ENCODE measurements at regions not wholly inside any gene's neighbourhood (a gene's known extent, or its start where the extent isn't known, plus 50 kb on each side); places are given as distances from the start of the nearest gene placed in this dataset.

- H4K91ac ChIP-seq (ENCODE audit: low read length), result no peak overlapping the region
- no peak overlapping the region for H3K4ac ChIP-seq (ENCODE audit: low read depth in 1 of 2, low read length in 2 of 2)
- no peak overlapping the region for H3K9ac ChIP-seq (ENCODE audit: low read length)
- no peaks in the 10 kb centered on the region for H3K27me3 ChIP-seq (ENCODE audit: control insufficient read depth in 1 of 2, insufficient read depth in 1 of 2, low read length in 2 of 2)
- peaks cover 3% of the 10 kb centered on the region for H3K9me3 ChIP-seq (ENCODE audit: control insufficient read depth, low read length)
- no peak for DNase-seq
- no peak overlapping the region for H2BK120ac ChIP-seq (ENCODE audit: low read depth, low read length)
- H3K4me3 ChIP-seq (ENCODE audit: insufficient read depth in 1 of 2, low read depth in 1 of 2, low read length in 2 of 2), result no peak overlapping the region
- H3K36me3 ChIP-seq (ENCODE audit: control insufficient read depth in 1 of 2, insufficient read depth in 2 of 2, low read depth in 1 of 2, low read length in 2 of 2), result no peaks in the 10 kb centered on the region
- no peak overlapping the region for H3K4me2 ChIP-seq (ENCODE audit: low read length, poor library complexity, severe bottlenecking)
- no peak overlapping the region for H4K8ac ChIP-seq (ENCODE audit: low read length)
- no peak overlapping the region for H2BK12ac ChIP-seq (ENCODE audit: low read length in 2 of 2)
- no peak overlapping the region for H3K27ac ChIP-seq (ENCODE audit: low read length, poor library complexity, severe bottlenecking)
- H2BK15ac ChIP-seq (ENCODE audit: low read depth, poor library complexity, severe bottlenecking), result no peak overlapping the region
- no peaks in the 10 kb centered on the region for H3K79me1 ChIP-seq (replicated peaks; ENCODE audit: low read length, poor library complexity, severe bottlenecking)
- no peak overlapping the region for H3K18ac ChIP-seq (ENCODE audit: low read depth in 1 of 2, low read length in 2 of 2)
- no peaks in the 10 kb centered on the region for H3K4me1 ChIP-seq (ENCODE audit: control insufficient read depth, insufficient read depth, low read depth, low read length)
- H2BK5ac ChIP-seq (ENCODE audit: low read depth, low read length, poor library complexity, severe bottlenecking), result no peak overlapping the region
- H2AK5ac ChIP-seq (ENCODE audit: low read length, severe bottlenecking), result no peak overlapping the region
- no peak overlapping the region for H3K23ac ChIP-seq (ENCODE audit: low read length in 2 of 2)
- WGBS, result 62% methylated on average over 3 of the region's 3 CpGs
- H3K14ac ChIP-seq (ENCODE audit: low read length in 2 of 2), result no peak overlapping the region
- H2AFZ ChIP-seq (ENCODE audit: low read depth, low read length), result no peak overlapping the region
These were observed 316.3 kb downstream of the METTL4 start for GRCh38 chr18:2254977-2255376.

GRCh38 chr18:2256577-2256976 lies 314.7 kb downstream of the METTL4 start:
- Histone ChIP-seq H2BK12ac (ENCODE audit: low read length in 2 of 2) (no peak overlapping the region), H4K8ac (ENCODE audit: low read length) (no peak overlapping the region), H4K91ac (ENCODE audit: low read length) (no peak overlapping the region), H2BK120ac (ENCODE audit: low read depth, low read length) (no peak overlapping the region), H3K23ac (ENCODE audit: low read length in 2 of 2) (no peak overlapping the region), H3K4me3 (ENCODE audit: insufficient read depth in 1 of 2, low read depth in 1 of 2, low read length in 2 of 2) (no peak overlapping the region), H3K4me2 (ENCODE audit: low read length, poor library complexity, severe bottlenecking) (no peak overlapping the region), H3K9ac (ENCODE audit: low read length) (no peak overlapping the region), H2AFZ (ENCODE audit: low read depth, low read length) (no peak overlapping the region), H3K18ac (ENCODE audit: low read depth in 1 of 2, low read length in 2 of 2) (no peak overlapping the region), H3K14ac (ENCODE audit: low read length in 2 of 2) (no peak overlapping the region), H2BK5ac (ENCODE audit: low read depth, low read length, poor library complexity, severe bottlenecking) (no peak overlapping the region), H3K36me3 (ENCODE audit: control insufficient read depth in 1 of 2, insufficient read depth in 2 of 2, low read depth in 1 of 2, low read length in 2 of 2) (no peaks in the 10 kb centered on the region), H3K4ac (ENCODE audit: low read depth in 1 of 2, low read length in 2 of 2) (no peak overlapping the region), H3K27ac (ENCODE audit: low read length, poor library complexity, severe bottlenecking) (no peak overlapping the region), H3K27me3 (ENCODE audit: control insufficient read depth in 1 of 2, insufficient read depth in 1 of 2, low read length in 2 of 2) (no peaks in the 10 kb centered on the region), H2AK5ac (ENCODE audit: low read length, severe bottlenecking) (no peak overlapping the region), H3K4me1 (ENCODE audit: control insufficient read depth, insufficient read depth, low read depth, low read length) (no peaks in the 10 kb centered on the region), H3K79me1 (replicated peaks; ENCODE audit: low read length, poor library complexity, severe bottlenecking) (no peaks in the 10 kb centered on the region), H2BK15ac (ENCODE audit: low read depth, poor library complexity, severe bottlenecking) (no peak overlapping the region), H3K9me3 (ENCODE audit: control insufficient read depth, low read length) (peaks cover 3% of the 10 kb centered on the region)
- no peak for DNase-seq
- WGBS, result 100% methylated on average over 1 of the region's 1 CpG

GRCh38 chr18:2258954-2259353 lies 312.4 kb downstream of the METTL4 start:
- H2AFZ ChIP-seq (ENCODE audit: low read depth, low read length), result no peak overlapping the region
- H2BK15ac ChIP-seq (ENCODE audit: low read depth, poor library complexity, severe bottlenecking), result no peak overlapping the region
- H3K4me2 ChIP-seq (ENCODE audit: low read length, poor library complexity, severe bottlenecking), result no peak overlapping the region
- H4K8ac ChIP-seq (ENCODE audit: low read length), result no peak overlapping the region
- H3K9ac ChIP-seq (ENCODE audit: low read length), result no peak overlapping the region
- H3K14ac ChIP-seq (ENCODE audit: low read length in 2 of 2), result no peak overlapping the region
- H3K36me3 ChIP-seq (ENCODE audit: control insufficient read depth in 1 of 2, insufficient read depth in 2 of 2, low read depth in 1 of 2, low read length in 2 of 2), result no peaks in the 10 kb centered on the region
- H2BK120ac ChIP-seq (ENCODE audit: low read depth, low read length), result no peak overlapping the region
- H2AK5ac ChIP-seq (ENCODE audit: low read length, severe bottlenecking), result no peak overlapping the region
- 89% methylated on average over 5 of the region's 6 CpGs for WGBS
- no peak overlapping the region for H3K27ac ChIP-seq (ENCODE audit: low read length, poor library complexity, severe bottlenecking)
- H4K91ac ChIP-seq (ENCODE audit: low read length), result no peak overlapping the region
- no peak overlapping the region for H3K23ac ChIP-seq (ENCODE audit: low read length in 2 of 2)
- peaks cover 3% of the 10 kb centered on the region for H3K9me3 ChIP-seq (ENCODE audit: control insufficient read depth, low read length)
- H3K4ac ChIP-seq (ENCODE audit: low read depth in 1 of 2, low read length in 2 of 2), result no peak overlapping the region
- no peak for DNase-seq
- no peaks in the 10 kb centered on the region for H3K27me3 ChIP-seq (ENCODE audit: control insufficient read depth in 1 of 2, insufficient read depth in 1 of 2, low read length in 2 of 2)
- no peaks in the 10 kb centered on the region for H3K79me1 ChIP-seq (replicated peaks; ENCODE audit: low read length, poor library complexity, severe bottlenecking)
- no peak overlapping the region for H3K4me3 ChIP-seq (ENCODE audit: insufficient read depth in 1 of 2, low read depth in 1 of 2, low read length in 2 of 2)
- no peaks in the 10 kb centered on the region for H3K4me1 ChIP-seq (ENCODE audit: control insufficient read depth, insufficient read depth, low read depth, low read length)
- no peak overlapping the region for H2BK5ac ChIP-seq (ENCODE audit: low read depth, low read length, poor library complexity, severe bottlenecking)
- H2BK12ac ChIP-seq (ENCODE audit: low read length in 2 of 2), result no peak overlapping the region
- no peak overlapping the region for H3K18ac ChIP-seq (ENCODE audit: low read depth in 1 of 2, low read length in 2 of 2)

DNA sequence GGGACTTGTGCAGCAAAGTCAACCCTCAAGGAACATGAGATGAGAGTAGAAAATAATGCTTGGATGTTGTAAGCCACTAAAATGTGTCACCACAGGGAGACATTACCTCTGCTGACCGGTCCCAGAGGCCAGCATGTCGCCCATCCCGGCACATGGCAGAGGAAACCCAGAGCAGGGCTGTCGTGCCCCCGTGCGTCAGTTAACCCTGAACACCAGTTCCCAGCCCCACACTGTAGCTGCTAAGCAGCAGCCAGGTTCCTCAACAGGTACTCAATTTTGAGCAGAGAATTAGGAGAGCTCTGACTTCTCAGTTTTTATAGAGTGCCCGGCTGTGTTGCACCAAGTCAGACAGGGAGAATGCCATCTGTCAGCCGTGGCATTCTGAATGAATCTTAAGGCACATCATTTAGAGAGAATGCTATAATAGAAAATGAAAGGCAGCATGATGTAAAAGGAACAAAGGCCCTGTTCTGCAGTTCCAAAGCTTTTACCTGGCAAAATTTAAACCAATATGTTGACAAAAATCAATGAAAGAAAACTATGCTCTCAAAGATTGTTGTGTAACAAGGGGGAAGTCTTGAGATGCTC lies 307.9 kb downstream of the METTL4 start:
- H2AFZ ChIP-seq (ENCODE audit: low read depth, low read length), result no peak overlapping the region
- H3K27ac ChIP-seq (ENCODE audit: low read length, poor library complexity, severe bottlenecking), result no peak overlapping the region
- no peak overlapping the region for H3K4me3 ChIP-seq (ENCODE audit: insufficient read depth in 1 of 2, low read depth in 1 of 2, low read length in 2 of 2)
- no peak overlapping the region for H3K4me2 ChIP-seq (ENCODE audit: low read length, poor library complexity, severe bottlenecking)
- no peak overlapping the region for H2BK12ac ChIP-seq (ENCODE audit: low read length in 2 of 2)
- no peaks in the 10 kb centered on the region for H3K9me3 ChIP-seq (ENCODE audit: control insufficient read depth, low read length)
- peaks cover 0 to 3% of the 10 kb centered on the region in 2 experiments for H3K27me3 ChIP-seq (ENCODE audit: control insufficient read depth in 1 of 2, insufficient read depth in 1 of 2, low read length in 2 of 2)
- no peak overlapping the region for H3K18ac ChIP-seq (ENCODE audit: low read depth in 1 of 2, low read length in 2 of 2)
- H2AK5ac ChIP-seq (ENCODE audit: low read length, severe bottlenecking), result no peak overlapping the region
- H3K4ac ChIP-seq (ENCODE audit: low read depth in 1 of 2, low read length in 2 of 2), result no peak overlapping the region
- H3K4me1 ChIP-seq (ENCODE audit: control insufficient read depth, insufficient read depth, low read depth, low read length), result no peaks in the 10 kb centered on the region
- no peak overlapping the region for H2BK120ac ChIP-seq (ENCODE audit: low read depth, low read length)
- H2BK5ac ChIP-seq (ENCODE audit: low read depth, low read length, poor library complexity, severe bottlenecking), result no peak overlapping the region
- 89% methylated on average over 8 of the region's 8 CpGs for WGBS
- no peak overlapping the region for H3K9ac ChIP-seq (ENCODE audit: low read length)
- no peak overlapping the region for H3K14ac ChIP-seq (ENCODE audit: low read length in 2 of 2)
- H4K8ac ChIP-seq (ENCODE audit: low read length), result no peak overlapping the region
- H4K91ac ChIP-seq (ENCODE audit: low read length), result no peak overlapping the region
- no peaks in the 10 kb centered on the region for H3K36me3 ChIP-seq (ENCODE audit: control insufficient read depth in 1 of 2, insufficient read depth in 2 of 2, low read depth in 1 of 2, low read length in 2 of 2)
- no peaks in the 10 kb centered on the region for H3K79me1 ChIP-seq (replicated peaks; ENCODE audit: low read length, poor library complexity, severe bottlenecking)
- no peak overlapping the region for H2BK15ac ChIP-seq (ENCODE audit: low read depth, poor library complexity, severe bottlenecking)
- H3K23ac ChIP-seq (ENCODE audit: low read length in 2 of 2), result no peak overlapping the region
- no peak for DNase-seq
